ENCODE measurements at regions not wholly inside any gene's neighbourhood (a gene's known extent, or its start where the extent isn't known, plus 50 kb on each side); places are given as distances from the start of the nearest gene placed in this dataset.
"Not testable (repeated sequence)": the region's sequence is repeated elsewhere in the genome, so short reads cannot be mapped to it uniquely, and the experiment has no call there.

DNA sequence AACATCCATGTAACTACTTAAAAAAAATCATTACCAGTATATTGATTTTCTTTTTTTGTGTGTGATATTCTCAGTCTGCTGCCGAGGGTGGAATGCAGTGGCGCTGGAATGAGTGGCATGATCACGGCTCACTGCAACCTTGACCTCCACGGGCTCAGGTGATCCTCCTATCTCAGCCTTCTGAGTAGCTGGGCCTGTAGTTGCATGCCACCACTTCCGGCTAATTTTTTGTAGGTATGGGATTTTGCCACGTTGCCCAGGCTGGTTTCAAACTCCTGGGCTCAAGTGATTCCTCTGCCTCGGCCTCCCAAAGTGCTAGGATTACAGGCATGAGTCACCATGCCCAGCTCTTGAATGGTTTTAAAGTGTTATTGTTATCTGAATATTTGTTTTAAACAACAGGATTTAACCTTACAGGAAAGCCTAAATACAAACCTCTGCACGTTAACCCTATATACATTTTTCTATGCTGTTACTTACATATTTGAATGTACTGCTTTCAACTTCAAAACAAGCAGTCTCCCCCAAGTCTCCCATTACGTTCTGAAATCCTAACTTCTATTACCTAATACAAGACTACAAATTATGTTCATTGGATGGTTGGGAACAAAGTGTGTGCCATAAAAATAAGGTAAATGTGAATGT lies 61.7 kb downstream of the KPNA2 start:
- DNase-seq (ENCODE audit: low read depth) = no peak

GRCh38 chr17:68099341-68099753 lies 63.8 kb downstream of the KPNA2 start:
- DNase-seq (ENCODE audit: low read depth) = not testable (repeated sequence)

GRCh38 chr17:68100000-68100641 lies 64.6 kb downstream of the KPNA2 start:
- DNase-seq (ENCODE audit: low read depth) = no peak

GRCh38 chr17:68101075-68101986 lies 65.8 kb downstream of the KPNA2 start:
- DNase-seq (ENCODE audit: low read depth) = peak; percentile 60

DNA sequence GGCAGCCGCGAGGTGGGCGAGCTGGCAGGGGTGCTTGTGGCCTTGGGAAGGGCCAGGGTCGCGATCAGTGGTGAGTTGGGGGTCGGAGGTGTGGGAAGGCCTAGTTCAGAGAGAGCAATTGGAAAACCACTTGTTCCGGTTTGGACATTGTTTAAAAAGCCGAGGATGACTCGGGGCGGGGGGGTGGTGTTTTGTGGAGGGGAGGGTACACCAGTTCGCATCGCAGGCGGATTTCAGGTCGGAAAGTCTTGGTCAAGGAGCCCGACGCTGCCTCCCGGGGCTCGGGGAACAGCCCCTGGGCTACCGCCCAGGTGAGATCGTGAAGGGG lies 66.4 kb downstream of the KPNA2 start:
- no peak for DNase-seq (ENCODE audit: low read depth)

DNA sequence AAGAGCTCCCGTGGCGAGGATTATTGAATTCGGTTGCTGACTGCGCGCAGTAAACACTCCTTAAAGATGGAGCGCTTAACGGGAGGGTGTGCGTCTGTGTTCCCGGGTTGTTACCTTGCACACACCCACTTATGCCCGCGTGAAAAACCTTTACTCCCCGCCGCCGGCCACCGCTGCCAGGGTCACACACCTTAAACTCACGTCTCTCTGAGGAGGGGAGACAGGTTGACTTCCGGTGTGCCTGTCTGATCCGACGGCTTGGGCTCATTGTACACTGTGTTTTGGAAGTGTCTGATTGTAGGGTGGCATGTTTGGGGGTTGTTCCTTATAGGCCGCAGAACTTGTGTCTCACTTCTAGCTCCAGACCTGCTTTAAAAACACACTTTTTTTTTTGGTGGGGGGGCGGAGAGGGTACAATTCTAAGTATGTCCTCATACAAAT lies 66.8 kb downstream of the KPNA2 start:
- no peak for DNase-seq (ENCODE audit: low read depth)

DNA sequence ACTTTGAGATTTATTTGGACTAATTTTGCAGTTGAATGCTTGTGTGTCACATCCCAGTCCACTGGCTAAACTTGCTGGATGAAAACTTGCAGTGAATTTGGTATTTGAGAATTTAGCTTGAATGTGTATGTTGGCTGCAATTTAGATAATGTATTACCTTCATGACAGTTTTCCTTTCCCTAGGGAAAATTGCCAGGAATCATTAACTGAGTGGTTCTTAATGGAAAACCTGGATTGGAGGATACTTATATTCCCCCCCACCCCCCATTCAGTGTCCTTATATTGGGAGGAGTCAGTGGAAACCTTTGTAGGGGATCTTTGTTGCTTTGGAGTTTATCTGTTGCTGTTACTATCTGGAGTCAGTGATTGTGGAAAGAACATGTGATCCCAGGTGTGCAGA lies 67.6 kb downstream of the KPNA2 start:
- DNase-seq (ENCODE audit: low read depth) = no peak

DNA sequence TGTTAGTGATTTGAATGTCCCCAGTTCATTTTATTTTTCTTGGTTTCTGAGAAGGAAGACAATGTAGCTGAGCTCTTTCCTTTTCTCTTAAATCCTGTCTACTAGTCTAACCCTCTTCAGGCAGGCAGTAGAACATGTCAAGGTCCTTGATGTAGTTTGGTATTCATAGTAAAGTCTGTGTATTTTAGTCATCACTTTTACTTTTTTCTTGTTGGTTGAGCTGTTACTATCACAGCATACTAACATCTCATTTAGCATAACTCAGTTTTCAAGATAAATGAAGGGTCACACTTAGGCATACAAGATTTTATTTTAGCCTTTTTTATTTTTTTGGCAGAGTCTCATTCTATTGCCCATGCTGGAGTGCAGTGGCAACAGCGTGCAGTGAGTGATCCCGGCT lies 70.5 kb downstream of the KPNA2 start:
- DNase-seq (ENCODE audit: low read depth) = no peak

- no peak for DNase-seq (ENCODE audit: low read depth)
These were observed 71.8 kb downstream of the KPNA2 start for GRCh38 chr17:68107373-68107772.

DNA sequence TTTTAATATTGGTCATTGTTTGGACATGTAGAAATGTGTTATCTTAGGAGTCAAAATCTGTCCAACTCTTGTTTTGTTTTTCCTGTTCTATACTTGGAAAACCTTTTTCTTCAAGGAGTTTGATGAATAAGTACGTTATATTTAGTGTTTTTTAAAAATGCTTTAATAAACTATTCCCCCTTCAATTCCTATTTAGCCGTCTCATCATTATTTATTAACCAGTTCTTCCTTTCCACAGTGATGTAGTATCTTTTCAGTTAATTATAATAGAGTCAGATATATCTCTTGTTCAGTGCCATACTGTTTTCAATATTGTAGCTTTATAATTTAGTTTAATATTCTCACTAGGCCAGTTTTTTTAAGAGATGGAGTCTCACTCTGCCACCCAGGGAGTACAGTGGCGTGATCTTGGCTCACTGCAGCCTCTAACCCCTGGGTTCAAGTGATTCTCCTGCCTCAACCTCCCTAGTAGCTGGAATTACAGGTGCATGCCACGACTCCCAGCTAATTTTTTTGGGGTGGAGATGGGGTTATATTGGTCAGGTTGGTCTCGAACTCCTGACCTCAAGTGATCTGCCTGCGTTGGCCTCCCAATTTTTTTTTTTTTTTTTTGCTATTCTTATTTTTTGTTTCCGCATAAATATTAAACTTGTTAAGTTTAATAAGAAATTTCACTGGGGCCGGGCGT lies 72.9 kb downstream of the KPNA2 start:
- DNase-seq (ENCODE audit: low read depth) = no peak

DNA sequence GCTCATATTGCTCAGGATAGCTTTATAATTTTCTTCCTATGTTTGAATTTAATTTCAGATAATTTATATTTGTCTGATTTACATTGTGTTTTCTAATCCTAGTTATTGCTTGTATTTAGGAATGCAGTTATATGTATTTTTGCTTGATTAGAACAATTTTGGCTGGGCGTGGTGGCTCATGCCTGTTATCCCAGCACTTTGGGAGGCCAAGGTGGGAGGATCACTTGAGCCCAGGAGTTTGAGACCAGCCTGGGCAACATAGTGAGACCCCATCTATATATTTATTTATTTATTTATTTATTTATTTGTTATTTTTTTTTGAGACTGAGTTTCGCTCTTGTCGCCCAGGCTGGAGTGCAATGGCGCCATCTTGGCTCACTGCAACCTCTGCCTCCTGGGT lies 73.9 kb downstream of the KPNA2 start:
- DNase-seq (ENCODE audit: low read depth) = not testable (repeated sequence)

DNA sequence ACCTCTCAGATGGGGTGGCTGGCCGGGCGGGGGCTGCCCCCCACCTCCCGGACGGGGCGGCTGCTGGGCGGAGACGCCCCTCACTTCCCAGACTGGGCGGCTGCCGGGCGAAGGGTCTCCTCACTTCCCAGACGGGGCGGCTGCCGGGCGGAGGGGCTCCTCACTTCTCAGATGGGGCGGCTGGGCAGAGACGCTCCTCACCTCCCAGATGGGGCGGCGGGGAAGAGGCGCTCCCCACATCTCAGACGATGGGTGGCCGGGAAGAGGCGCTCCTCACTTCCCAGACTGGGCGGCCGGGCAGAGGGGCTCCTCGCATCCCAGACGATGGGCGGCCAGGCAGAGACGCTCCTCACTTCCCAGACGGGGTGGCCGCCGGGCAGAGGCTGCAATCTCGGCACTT lies 80.7 kb downstream of the KPNA2 start:
- DNase-seq (ENCODE audit: low read depth) = not testable (repeated sequence)

- no peak for DNase-seq (ENCODE audit: low read depth)
These were observed 87.1 kb downstream of the KPNA2 start for GRCh38 chr17:68122587-68122986.

GRCh38 chr17:68125111-68125870 lies 89.8 kb downstream of the KPNA2 start:
- DNase-seq (ENCODE audit: low read depth) = no peak

GRCh38 chr17:68127914-68128313 lies 92.4 kb downstream of the KPNA2 start:
- DNase-seq (ENCODE audit: low read depth) = no peak

DNA sequence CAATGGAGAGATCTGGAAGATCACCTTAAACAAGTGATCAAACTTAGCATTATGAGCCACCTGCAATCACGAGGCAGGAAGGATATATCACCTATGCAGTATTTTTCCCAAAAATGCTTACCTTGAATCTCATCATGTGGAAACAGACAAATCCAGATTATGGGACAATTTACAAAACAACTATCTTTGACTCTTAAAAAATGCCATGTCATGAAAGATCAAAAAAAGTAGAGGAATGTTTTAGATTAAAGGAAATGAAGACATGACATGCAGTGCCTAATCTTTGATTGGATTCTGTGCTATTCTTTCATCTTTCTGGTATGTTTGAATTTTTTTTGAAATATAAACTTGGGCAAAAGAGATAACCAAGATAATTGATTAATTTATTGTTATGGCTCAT lies 95.9 kb downstream of the KPNA2 start:
- DNase-seq (ENCODE audit: low read depth) = no peak

GRCh38 chr17:68133346-68134045 lies 98.0 kb downstream of the KPNA2 start:
- DNase-seq (ENCODE audit: low read depth) = no peak

DNA sequence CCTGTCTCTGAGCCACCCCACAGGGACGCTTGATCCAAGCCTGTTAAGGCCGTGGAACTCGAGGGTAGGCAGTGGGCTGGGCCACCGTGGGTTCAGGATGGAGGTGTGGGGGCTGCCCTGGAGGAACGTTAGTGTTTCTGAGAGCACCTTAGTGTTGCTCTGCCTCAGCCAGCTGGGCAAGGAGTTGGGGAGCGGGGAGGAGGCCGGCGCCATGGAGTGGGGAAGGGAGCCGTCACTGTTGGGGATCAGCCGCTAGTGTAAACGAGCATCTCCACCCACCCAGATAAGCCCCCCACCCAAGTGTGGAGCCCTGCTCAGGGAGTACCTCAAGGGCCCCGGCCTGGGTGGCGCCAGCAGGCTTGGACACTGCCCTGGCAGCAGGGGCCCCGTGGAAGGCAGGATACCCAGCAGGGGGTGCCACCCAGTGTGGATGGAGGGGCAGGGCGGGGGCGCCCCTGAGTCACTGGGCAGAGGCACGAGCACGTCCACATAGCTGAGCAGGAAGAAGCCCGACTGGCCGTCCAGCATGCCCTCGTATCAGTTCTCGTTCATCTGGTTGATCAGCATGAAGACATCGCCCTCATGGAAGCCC lies 98.6 kb downstream of the KPNA2 start:
- DNase-seq (ENCODE audit: low read depth) = no peak

GRCh38 chr17:68134731-68135130 lies 99.2 kb downstream of the KPNA2 start:
- DNase-seq (ENCODE audit: low read depth) = no peak

DNA sequence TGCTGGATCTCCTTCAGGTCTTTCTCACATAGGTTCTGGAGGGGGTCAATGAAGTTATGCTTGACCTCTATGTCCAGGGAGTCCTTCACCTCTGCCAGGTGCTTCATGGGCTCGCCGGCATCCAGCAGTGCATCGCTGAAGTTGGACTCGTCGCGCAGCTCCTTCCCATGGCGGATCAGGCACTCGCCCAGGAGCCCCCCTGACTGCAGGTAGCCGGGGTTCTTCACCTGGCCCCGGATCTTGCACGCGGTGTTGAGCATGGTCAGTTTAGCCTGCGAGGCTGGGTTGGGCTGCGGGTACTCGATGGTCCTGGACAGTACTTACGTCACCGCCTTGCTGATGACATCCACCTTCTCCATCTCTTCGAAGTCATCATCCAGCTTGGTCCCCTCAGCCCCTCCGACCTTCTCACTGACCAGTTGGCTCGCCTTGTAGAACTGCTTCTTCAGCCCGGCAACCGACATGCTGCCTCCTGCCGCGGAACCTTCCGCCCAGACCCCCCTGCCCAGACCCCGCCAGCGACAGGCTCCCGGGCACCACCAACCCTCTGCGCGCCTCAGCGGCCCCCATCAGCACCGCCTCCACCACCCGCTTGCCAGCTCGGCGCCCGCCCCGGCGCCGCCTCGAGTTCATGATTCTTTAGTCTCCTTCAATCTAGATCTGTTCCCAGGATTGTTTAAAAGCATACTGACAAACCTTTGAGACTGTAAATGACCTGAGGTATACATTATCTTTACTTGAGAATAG lies 99.8 kb downstream of the KPNA2 start:
- no peak for DNase-seq (ENCODE audit: low read depth)

Measured in HS-5 (cell line).